Esophagus muscularis mucosa (tissue), 4 donors: ENCODE measurements at regions not wholly inside any gene's neighbourhood (a gene's known extent, or its start where the extent isn't known, plus 50 kb on each side); places are given as distances from the start of the nearest gene placed in this dataset.

Experiments used
- CTCF ChIP-seq, 3 experiments: fragments of 200-600 bp in 2 of 3; fragments of 450-650 bp in 1 of 3; sonication (generic) in 2 of 3; IDR thresholded peaks; one replicate each; pipeline ENCODE4 v1.5.1; 2017 to 2019; ENCODE audit warnings: antibody characterized with exemption in 3 of 3, mild to moderate bottlenecking in 2 of 3, moderate library complexity in 1 of 3
- EP300 ChIP-seq: sonication (generic); formaldehyde crosslinking; IDR thresholded peaks from one replicate; pipeline ENCODE4 v1.6.1; 2017; ENCODE audit warnings: antibody characterized with exemption
- POLR2A ChIP-seq: fragments of 450-650 bp; IDR thresholded peaks from one replicate; pipeline ENCODE4 v1.6.1; 2017; ENCODE audit warnings: antibody characterized with exemption, moderate library complexity, mild to moderate bottlenecking, low read depth
- POLR2AphosphoS5 ChIP-seq, 2 donors: sonication (generic); formaldehyde crosslinking; IDR thresholded peaks; one replicate each; pipeline ENCODE4 v1.6.1; 2017; ENCODE audit warnings: antibody characterized with exemption in 2 of 2

GRCh38 chr16:6926762-6927161 is 405.9 kb upstream of the RBFOX1 start:
- TF ChIP-seq CTCF (IDR thresholded peaks at IDR 0.05) (no peak), POLR2A (no peak), POLR2AphosphoS5 (IDR thresholded peaks at IDR 0.05) (no peak), EP300 (no peak)
